GM19395 (cell line): ENCODE measurements at regions not wholly inside any gene's neighbourhood (a gene's known extent, or its start where the extent isn't known, plus 50 kb on each side); places are given as distances from the start of the nearest gene placed in this dataset.
"Not testable (repeated sequence)": the region's sequence is repeated elsewhere in the genome, so short reads cannot be mapped to it uniquely, and the experiment has no call there.

Source experiments
- ATAC-seq: cut with Tn5 transposase; IDR thresholded peaks from one replicate; pipeline ENCODE4 v1.9.1; 2021; ENCODE audit warnings: mild to moderate bottlenecking, moderate library complexity; ENCODE audit not compliant: unreplicated experiment

- no peak for ATAC-seq
Observed at GRCh38 chr3:178099274-178099673, 437.0 kb upstream of the KCNMB2 start.

GRCh38 chr3:178099862-178100261 lies 436.4 kb upstream of the KCNMB2 start:
- ATAC-seq = no peak

- ATAC-seq = no peak
Observed at GRCh38 chr3:178100908-178101307, 435.3 kb upstream of the KCNMB2 start.

- ATAC-seq = no peak
Observed at GRCh38 chr3:178103140-178103539, 433.1 kb upstream of the KCNMB2 start.

- ATAC-seq = no peak
Observed at GRCh38 chr3:178107804-178108203, 428.4 kb upstream of the KCNMB2 start.

- no peak for ATAC-seq
Observed at GRCh38 chr3:178109691-178110090, 426.5 kb upstream of the KCNMB2 start.

- no peak for ATAC-seq
Observed at GRCh38 chr3:178112134-178112533, 424.1 kb upstream of the KCNMB2 start.

GRCh38 chr3:178112552-178112951 lies 423.7 kb upstream of the KCNMB2 start:
- ATAC-seq = not testable (repeated sequence)

- no peak for ATAC-seq
Observed at GRCh38 chr3:178117641-178118040, 418.6 kb upstream of the KCNMB2 start.

GRCh38 chr3:178119608-178120295 lies 416.5 kb upstream of the KCNMB2 start:
- not testable (repeated sequence) for ATAC-seq

GRCh38 chr3:178120367-178120766 lies 415.9 kb upstream of the KCNMB2 start:
- no peak for ATAC-seq

- no peak for ATAC-seq
Observed at GRCh38 chr3:178126686-178127085, 409.6 kb upstream of the KCNMB2 start.

- no peak for ATAC-seq
Observed at GRCh38 chr3:178127221-178127620, 409.0 kb upstream of the KCNMB2 start.

GRCh38 chr3:178129109-178129508 lies 407.1 kb upstream of the KCNMB2 start:
- no peak for ATAC-seq

- ATAC-seq = no peak
Observed at GRCh38 chr3:178131801-178132200, 404.4 kb upstream of the KCNMB2 start.

- ATAC-seq = no peak
Observed at GRCh38 chr3:178137206-178137605, 399.0 kb upstream of the KCNMB2 start.

- ATAC-seq = no peak
Observed at GRCh38 chr3:178137831-178138230, 398.4 kb upstream of the KCNMB2 start.

GRCh38 chr3:178139116-178139515 lies 397.1 kb upstream of the KCNMB2 start:
- no peak for ATAC-seq

- ATAC-seq = no peak
Observed at GRCh38 chr3:178140531-178141304, 395.5 kb upstream of the KCNMB2 start.

GRCh38 chr3:178141305-178141684 lies 394.9 kb upstream of the KCNMB2 start:
- not testable (repeated sequence) for ATAC-seq

GRCh38 chr3:178146406-178146831 lies 389.8 kb upstream of the KCNMB2 start:
- no peak for ATAC-seq

- ATAC-seq = no peak
Observed at GRCh38 chr3:178147001-178147400, 389.2 kb upstream of the KCNMB2 start.
